AG04450 (cell line): ENCODE measurements at regions not wholly inside any gene's neighbourhood (a gene's known extent, or its start where the extent isn't known, plus 50 kb on each side); places are given as distances from the start of the nearest gene placed in this dataset.

ENCODE experiments used
- CTCF ChIA-PET: fragments of 300-600, 350-600 bp; formaldehyde crosslinking; extraction: SDS; loops from one replicate; lab custom pipeline; 2022; ENCODE audit warnings: antibody characterized with exemption, inconsistent platforms; lab: Charles Lee
- POLR2A ChIA-PET: fragments of 350-600 bp; formaldehyde crosslinking; extraction: SDS; loops from one replicate; lab custom pipeline; 2021; ENCODE audit warnings: antibody characterized with exemption, inconsistent platforms; lab: Yijun Ruan, JAX
- DNase-seq: peaks from one replicate; pipeline ENCODE4 v3.0.0-alpha.2; 2011; ENCODE audit warnings: low read depth, low spot score
- H3K27ac ChIP-seq: one replicate; pipeline ENCODE4 v1.5.1; 2012; ENCODE audit warnings: low read depth, low read length, control low read depth
- H3K27me3 ChIP-seq: one replicate; pipeline ENCODE4 v1.6.0; 2012; ENCODE audit warnings: low read length; ENCODE audit not compliant: control insufficient read depth, insufficient read depth
- H3K4me3 ChIP-seq: 2 replicates; pipeline ENCODE4 v1.5.1; 2011; ENCODE audit warnings: mild to moderate bottlenecking, low read depth, low read length, control low read depth
- H3K9me3 ChIP-seq: 2 replicates; pipeline ENCODE4 v1.5.1; 2012; ENCODE audit warnings: low read length; ENCODE audit not compliant: control insufficient read depth, insufficient read depth
- TF ChIP-seq, protein P1 (sequence below): IDR thresholded peaks from 2 replicates; pipeline ENCODE4 v1.5.1; 2011; ENCODE audit warnings: low read depth, low read length, control low read depth, inconsistent platforms

DNA sequence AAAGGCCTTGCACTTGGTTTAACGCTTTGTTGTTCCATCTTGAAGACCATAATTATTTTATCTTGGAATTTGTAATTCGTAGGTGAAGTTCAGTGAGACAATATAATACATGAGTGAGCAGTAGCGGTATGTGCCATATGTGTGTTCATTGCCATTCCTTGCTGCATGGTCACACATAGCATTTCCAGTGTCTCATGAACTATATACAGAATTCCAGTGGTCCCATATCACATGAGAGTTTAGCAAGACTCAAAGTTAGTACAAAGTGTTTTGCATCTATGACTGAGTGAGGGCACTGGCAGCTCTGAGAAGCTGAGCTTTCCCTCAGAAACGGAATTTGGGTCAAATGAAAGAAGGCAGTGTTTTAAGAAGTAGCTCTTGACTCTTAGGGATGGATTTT, 359.8 kb downstream of the FOXG1 start:
- no peaks in the 10 kb centered on the region for H3K9me3 ChIP-seq
- H3K27me3 ChIP-seq: no peaks in the 10 kb centered on the region
- H3K4me3 ChIP-seq: no peak overlapping the region
- no peak for DNase-seq
- POLR2A ChIA-PET: no interaction called here
- TF ChIP-seq, protein P1, sequence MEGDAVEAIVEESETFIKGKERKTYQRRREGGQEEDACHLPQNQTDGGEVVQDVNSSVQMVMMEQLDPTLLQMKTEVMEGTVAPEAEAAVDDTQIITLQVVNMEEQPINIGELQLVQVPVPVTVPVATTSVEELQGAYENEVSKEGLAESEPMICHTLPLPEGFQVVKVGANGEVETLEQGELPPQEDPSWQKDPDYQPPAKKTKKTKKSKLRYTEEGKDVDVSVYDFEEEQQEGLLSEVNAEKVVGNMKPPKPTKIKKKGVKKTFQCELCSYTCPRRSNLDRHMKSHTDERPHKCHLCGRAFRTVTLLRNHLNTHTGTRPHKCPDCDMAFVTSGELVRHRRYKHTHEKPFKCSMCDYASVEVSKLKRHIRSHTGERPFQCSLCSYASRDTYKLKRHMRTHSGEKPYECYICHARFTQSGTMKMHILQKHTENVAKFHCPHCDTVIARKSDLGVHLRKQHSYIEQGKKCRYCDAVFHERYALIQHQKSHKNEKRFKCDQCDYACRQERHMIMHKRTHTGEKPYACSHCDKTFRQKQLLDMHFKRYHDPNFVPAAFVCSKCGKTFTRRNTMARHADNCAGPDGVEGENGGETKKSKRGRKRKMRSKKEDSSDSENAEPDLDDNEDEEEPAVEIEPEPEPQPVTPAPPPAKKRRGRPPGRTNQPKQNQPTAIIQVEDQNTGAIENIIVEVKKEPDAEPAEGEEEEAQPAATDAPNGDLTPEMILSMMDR: no peak
- CTCF ChIA-PET: no interaction called here
- H3K27ac ChIP-seq: no peak overlapping the region

DNA sequence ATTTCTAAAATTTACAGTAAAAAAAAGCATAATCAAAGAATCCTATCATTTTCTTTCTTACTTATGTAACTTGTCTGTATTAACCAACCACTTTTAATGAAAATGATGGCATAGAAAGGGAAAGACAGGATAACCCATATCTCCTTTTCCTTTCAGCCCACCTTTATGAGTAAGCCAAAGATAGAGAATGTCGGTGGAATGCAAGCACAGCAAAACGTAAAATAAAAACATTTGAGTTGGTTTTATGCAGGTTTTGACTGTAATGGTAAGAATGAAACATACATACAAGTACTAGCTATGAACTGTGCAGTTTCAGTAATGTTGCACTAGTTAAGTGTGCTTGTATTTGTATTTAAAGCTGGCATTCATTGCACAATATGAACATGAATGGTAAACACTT, 360.3 kb downstream of the FOXG1 start:
- ChIA-PET CTCF (no interaction called here), POLR2A (no interaction called here)
- Histone ChIP-seq H3K27me3 (no peaks in the 10 kb centered on the region), H3K27ac (no peak overlapping the region), H3K4me3 (no peak overlapping the region), H3K9me3 (no peaks in the 10 kb centered on the region)
- TF ChIP-seq, protein P1: no peak
- no peak for DNase-seq

DNA sequence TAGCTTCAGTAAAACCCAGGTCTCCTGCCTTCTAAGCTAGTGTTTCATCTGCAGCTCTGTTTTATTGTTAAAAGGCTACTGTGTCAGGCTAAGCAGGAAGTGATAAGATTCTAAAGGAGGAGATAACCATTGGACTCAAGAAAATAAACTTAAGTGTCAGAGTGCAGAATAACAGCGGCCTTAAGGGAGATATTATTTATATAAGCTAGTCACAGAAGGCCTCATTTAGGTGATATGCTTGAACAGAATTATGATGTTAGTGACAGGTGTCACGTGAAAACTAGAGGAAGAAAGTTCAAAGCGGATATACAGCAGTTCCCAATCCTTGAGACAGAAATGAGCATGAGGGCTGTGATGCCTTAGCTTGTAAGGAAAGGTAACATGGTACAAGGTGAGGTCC, 373.4 kb downstream of the FOXG1 start:
- H3K27ac ChIP-seq: no peak overlapping the region
- POLR2A ChIA-PET: no interaction called here
- H3K4me3 ChIP-seq: no peak overlapping the region
- CTCF ChIA-PET: no interaction called here
- H3K27me3 ChIP-seq: no peaks in the 10 kb centered on the region
- no peak for DNase-seq
- H3K9me3 ChIP-seq: no peaks in the 10 kb centered on the region
- TF ChIP-seq, protein P1: no peak

DNA sequence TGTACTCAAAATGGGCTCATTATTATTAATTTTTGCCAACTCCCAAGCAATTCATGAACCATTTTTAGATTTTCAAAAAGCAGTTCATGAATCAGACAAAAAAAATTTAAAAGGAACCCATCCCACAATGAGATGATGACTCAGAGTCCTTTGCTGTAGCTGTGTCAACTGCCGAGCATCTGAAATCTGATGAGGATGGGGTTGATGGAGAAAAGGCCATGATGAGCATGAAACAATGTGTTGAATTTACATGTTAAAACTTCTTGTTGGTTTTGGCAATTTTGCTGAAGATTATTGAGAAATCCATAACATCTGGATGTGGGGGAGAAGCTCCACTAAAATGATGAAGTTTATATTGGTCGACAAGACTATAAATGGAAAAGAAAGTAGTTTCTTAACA, 378.0 kb downstream of the FOXG1 start:
- Histone ChIP-seq H3K4me3 (no peak overlapping the region), H3K9me3 (no peaks in the 10 kb centered on the region), H3K27me3 (no peaks in the 10 kb centered on the region), H3K27ac (no peak overlapping the region)
- peak; percentile 94 for DNase-seq
- TF ChIP-seq, protein P1: no peak
- ChIA-PET POLR2A (interaction anchor here (0.7 kb wide), 1 partner anchor 116 kb away, joined by 4 read pairs; no protein-coding TSS in a partner anchor), CTCF (interaction anchor here (1.4 kb wide), 1 partner anchor 1126 kb away, joined by 3 read pairs; no protein-coding TSS in a partner anchor)

DNA sequence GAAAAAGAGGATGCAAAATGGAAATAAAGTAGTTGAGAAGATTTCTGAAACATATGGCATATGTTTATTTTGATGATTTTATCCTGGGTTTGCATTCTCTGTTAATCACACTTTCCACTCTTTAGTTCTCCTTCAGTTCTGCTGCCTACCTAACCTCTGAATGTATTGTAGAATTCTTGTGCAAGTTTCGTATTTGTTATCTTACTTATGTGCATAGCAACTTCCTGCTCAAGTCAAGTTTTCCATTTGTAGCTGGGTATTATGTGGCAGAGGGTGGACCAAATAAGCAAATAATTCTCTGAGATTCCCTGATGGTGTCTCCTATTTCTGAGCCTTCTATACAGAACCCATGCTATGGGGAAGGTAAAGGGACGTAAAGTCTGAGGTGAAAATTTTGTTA, 381.6 kb downstream of the FOXG1 start:
- ChIA-PET POLR2A (no interaction called here), CTCF (interaction anchor here (1.1 kb wide), 1 partner anchor 74 kb away, joined by 4 read pairs; no protein-coding TSS in a partner anchor)
- TF ChIP-seq, protein P1: no peak
- H3K4me3 ChIP-seq: no peak overlapping the region
- peaks cover 2% of the 10 kb centered on the region; the same call in 1 of the 2 replicates for H3K9me3 ChIP-seq
- no peaks in the 10 kb centered on the region for H3K27me3 ChIP-seq
- no peak for DNase-seq
- no peak overlapping the region for H3K27ac ChIP-seq
